ENCODE measurements at regions not wholly inside any gene's neighbourhood (a gene's known extent, or its start where the extent isn't known, plus 50 kb on each side); places are given as distances from the start of the nearest gene placed in this dataset.

- Histone ChIP-seq H3K27me3 (ENCODE audit: control insufficient read depth, extremely low read depth, insufficient read depth, low read length) (peaks cover 10% of the 10 kb centered on the region), H3K36me3 (ENCODE audit: control insufficient read depth in 2 of 2, extremely low read depth in 1 of 2, insufficient read depth in 2 of 2, low read length in 2 of 2) (no peaks in the 10 kb centered on the region), H2AFZ (ENCODE audit: control insufficient read depth, low read length) (no peak overlapping the region), H3K9me3 (ENCODE audit: control insufficient read depth, low read depth, low read length) (no peaks in the 10 kb centered on the region), H3K27ac (ENCODE audit: control insufficient read depth, insufficient read depth, low read length) (no peak overlapping the region), H3K4me2 (ENCODE audit: control insufficient read depth, extremely low read depth, insufficient read depth, low read depth, low read length) (no peak overlapping the region), H4K20me1 (ENCODE audit: control insufficient read depth, extremely low read depth, insufficient read depth, low read length) (no peaks in the 10 kb centered on the region), H3K79me2 (ENCODE audit: control insufficient read depth, insufficient read depth, low read length) (no peaks in the 10 kb centered on the region), H3K4me1 (ENCODE audit: control insufficient read depth, extremely low read depth, insufficient read depth, low read length) (no peaks in the 10 kb centered on the region), H3K9me1 (ENCODE audit: control insufficient read depth, extremely low read depth, insufficient read depth, low read length) (no peaks in the 10 kb centered on the region), H3K9ac (ENCODE audit: control insufficient read depth, extremely low read depth, insufficient read depth, low read length) (no peak overlapping the region), H3K4me3 (ENCODE audit: control insufficient read depth in 2 of 3, extremely low read depth in 1 of 3, insufficient read depth in 2 of 3, low read depth in 1 of 3, low read length in 3 of 3) (no peak overlapping the region)
- no peak for TF ChIP-seq CTCF (optimal IDR thresholded peaks at IDR 0.05 in 1 of 3, IDR thresholded peaks at IDR 0.05 in 1 of 3, conservative IDR thresholded peaks at IDR 0.05 in 1 of 3; ENCODE audit: extremely low read depth in 1 of 3, insufficient read depth in 2 of 3, low read length in 3 of 3)
- TF ChIP-seq EZH2 (IDR thresholded peaks at IDR 0.05; ENCODE audit: low read length) = no peak
- FAIRE-seq (no peak), DNase-seq (ENCODE audit: low read depth, low spot score) (no peak)
- dilution Hi-C loops (cut with MboI; ENCODE audit: extremely low pct_ligation_motif_present, low sequenced_read_pairs) = no loop called here
Measured at GRCh38 chr12:124150168-124150567, 144.7 kb upstream of the RFLNA start.

- Histone ChIP-seq H3K27ac (ENCODE audit: control insufficient read depth, insufficient read depth, low read length) (no peak overlapping the region), H3K9ac (ENCODE audit: control insufficient read depth, extremely low read depth, insufficient read depth, low read length) (no peak overlapping the region), H3K36me3 (ENCODE audit: control insufficient read depth in 2 of 2, extremely low read depth in 1 of 2, insufficient read depth in 2 of 2, low read length in 2 of 2) (no peaks in the 10 kb centered on the region), H3K4me2 (ENCODE audit: control insufficient read depth, extremely low read depth, insufficient read depth, low read depth, low read length) (no peak overlapping the region), H4K20me1 (ENCODE audit: control insufficient read depth, extremely low read depth, insufficient read depth, low read length) (no peaks in the 10 kb centered on the region), H3K79me2 (ENCODE audit: control insufficient read depth, insufficient read depth, low read length) (no peaks in the 10 kb centered on the region), H3K9me3 (ENCODE audit: control insufficient read depth, low read depth, low read length) (no peaks in the 10 kb centered on the region), H3K4me1 (ENCODE audit: control insufficient read depth, extremely low read depth, insufficient read depth, low read length) (no peaks in the 10 kb centered on the region), H3K27me3 (ENCODE audit: control insufficient read depth, extremely low read depth, insufficient read depth, low read length) (peaks cover 10% of the 10 kb centered on the region), H3K9me1 (ENCODE audit: control insufficient read depth, extremely low read depth, insufficient read depth, low read length) (no peaks in the 10 kb centered on the region), H3K4me3 (ENCODE audit: control insufficient read depth in 2 of 3, extremely low read depth in 1 of 3, insufficient read depth in 2 of 3, low read depth in 1 of 3, low read length in 3 of 3) (no peak overlapping the region), H2AFZ (ENCODE audit: control insufficient read depth, low read length) (no peak overlapping the region)
- TF ChIP-seq CTCF (optimal IDR thresholded peaks at IDR 0.05 in 1 of 3, IDR thresholded peaks at IDR 0.05 in 1 of 3, conservative IDR thresholded peaks at IDR 0.05 in 1 of 3; ENCODE audit: extremely low read depth in 1 of 3, insufficient read depth in 2 of 3, low read length in 3 of 3) (no peak), EZH2 (IDR thresholded peaks at IDR 0.05; ENCODE audit: low read length) (no peak)
- DNase-seq (ENCODE audit: low read depth, low spot score) (no peak), FAIRE-seq (no peak)
- dilution Hi-C loops (cut with MboI; ENCODE audit: extremely low pct_ligation_motif_present, low sequenced_read_pairs) = no loop called here
Measured at GRCh38 chr12:124151583-124151982, 143.3 kb upstream of the RFLNA start.

All from keratinocyte (primary cell).